NCI-H460 (cell line): ENCODE measurements at regions not wholly inside any gene's neighbourhood (a gene's known extent, or its start where the extent isn't known, plus 50 kb on each side); places are given as distances from the start of the nearest gene placed in this dataset.
"Not testable (repeated sequence)": the region's sequence is repeated elsewhere in the genome, so short reads cannot be mapped to it uniquely, and the experiment has no call there.

Source experiments
- DNase-seq: peaks from one replicate; pipeline ENCODE4 v3.0.0-alpha.2; 2016; ENCODE audit warnings: low read depth; ENCODE audit errors: extremely low read depth

- no peak for DNase-seq
Measured at GRCh38 chr3:197408177-197408957, 110.0 kb upstream of the DLG1 start.

DNA sequence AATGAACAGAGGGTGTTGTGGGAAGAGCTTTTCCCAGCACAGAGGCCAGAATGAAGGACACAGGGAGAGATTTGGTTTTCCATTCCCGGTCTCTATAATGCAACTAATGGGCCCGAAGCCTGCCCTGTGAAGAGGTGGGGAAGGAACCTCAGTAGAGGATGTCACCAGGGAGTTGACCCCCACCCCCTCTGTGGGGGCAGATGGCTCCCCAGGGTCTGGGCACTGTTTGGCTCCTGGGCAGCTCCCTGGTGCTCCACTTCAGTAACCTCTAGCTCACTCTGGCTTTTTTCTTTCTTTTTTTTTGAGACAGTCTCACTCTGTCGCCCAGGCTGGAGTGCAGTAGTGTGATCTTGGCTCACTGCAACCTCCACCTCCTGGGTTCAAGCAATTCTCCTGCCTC is 109.1 kb upstream of the DLG1 start:
- no peak for DNase-seq

DNA sequence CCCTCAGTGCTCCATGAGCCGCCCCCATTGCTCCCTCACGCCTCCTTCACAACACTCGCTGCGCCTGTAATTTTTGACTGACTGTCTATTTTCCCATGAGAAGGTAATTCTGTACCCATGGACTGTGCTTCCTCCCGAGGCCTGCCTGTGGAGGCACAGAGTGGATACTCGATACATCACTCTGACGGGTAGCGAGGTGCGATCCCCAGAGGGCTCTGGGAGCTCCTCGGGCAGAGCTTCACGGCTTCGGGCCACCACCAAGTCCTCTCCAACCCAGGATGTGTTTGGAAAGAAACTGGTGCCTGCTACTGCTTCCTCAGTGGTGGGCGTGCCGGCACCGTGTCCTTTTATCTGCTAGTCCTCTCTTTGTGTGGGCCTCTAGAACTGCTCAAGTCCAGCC is 108.6 kb upstream of the DLG1 start:
- no peak for DNase-seq

- no peak for DNase-seq
Measured at GRCh38 chr3:197406266-197406665, 107.9 kb upstream of the DLG1 start.

DNA sequence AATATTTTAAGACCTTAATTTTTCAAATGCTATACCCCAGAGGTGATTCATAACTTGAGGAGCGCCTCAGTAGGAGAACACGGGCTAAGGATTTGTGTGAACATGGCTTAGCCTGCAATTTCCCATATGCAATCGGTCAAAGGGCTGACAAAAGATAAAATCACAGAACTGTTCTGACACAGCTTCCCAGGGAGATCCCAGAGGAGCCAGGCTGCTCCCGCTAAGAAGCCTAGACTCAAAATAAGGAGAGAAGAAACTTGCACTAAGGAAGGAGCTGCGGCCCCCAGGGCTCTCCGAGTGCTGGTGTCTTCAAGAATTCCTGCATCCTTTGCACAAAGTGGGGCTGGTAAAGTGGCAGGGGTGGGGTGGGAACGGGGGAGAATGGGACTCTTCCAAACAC is 106.3 kb upstream of the DLG1 start:
- DNase-seq = no peak

DNA sequence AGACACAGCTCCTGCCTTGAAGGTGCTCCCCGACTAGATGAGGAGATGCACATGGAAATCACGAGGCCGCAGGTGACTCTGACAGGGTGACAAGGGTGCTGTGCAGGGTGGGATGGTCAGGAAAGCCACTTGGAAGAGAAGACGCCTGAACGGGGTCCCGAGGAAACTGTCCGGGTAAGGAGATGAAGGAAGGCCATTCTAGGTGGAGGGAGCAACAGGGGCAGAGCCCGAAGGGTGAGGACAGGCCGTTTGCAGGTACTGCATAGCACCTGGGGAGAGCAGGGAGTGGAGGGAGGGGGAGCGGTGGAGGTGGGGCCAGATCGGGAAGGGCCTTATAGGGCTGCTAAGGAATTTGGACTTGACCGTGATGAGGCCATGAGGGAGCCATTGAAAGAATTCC is 105.6 kb upstream of the DLG1 start:
- no peak for DNase-seq

DNA sequence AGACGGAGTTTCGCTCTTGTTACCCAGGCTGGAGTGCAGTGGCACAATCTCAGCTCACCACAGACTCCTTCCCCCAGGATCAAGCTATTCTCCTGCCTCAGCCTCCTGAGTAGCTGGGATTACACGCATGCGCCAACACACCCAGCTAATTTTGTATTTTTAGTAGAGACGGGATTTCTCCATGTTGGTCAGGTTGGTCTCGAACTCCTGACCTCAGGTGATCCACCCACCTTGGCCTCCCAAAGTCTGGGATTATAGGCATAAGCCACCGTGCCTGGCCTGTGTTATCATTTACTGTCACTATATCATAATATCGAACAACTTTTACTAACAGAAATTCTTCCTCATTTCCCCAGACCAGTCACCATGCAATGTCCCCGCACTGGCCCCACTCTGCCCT is 104.0 kb upstream of the DLG1 start:
- DNase-seq = not testable (repeated sequence)

GRCh38 chr3:197399486-197399885 is 101.1 kb upstream of the DLG1 start:
- no peak for DNase-seq

- DNase-seq = no peak
Measured at GRCh38 chr3:197398286-197398878, 100.0 kb upstream of the DLG1 start.

- no peak for DNase-seq
Measured at GRCh38 chr3:197397838-197398237, 99.4 kb upstream of the DLG1 start.

DNA sequence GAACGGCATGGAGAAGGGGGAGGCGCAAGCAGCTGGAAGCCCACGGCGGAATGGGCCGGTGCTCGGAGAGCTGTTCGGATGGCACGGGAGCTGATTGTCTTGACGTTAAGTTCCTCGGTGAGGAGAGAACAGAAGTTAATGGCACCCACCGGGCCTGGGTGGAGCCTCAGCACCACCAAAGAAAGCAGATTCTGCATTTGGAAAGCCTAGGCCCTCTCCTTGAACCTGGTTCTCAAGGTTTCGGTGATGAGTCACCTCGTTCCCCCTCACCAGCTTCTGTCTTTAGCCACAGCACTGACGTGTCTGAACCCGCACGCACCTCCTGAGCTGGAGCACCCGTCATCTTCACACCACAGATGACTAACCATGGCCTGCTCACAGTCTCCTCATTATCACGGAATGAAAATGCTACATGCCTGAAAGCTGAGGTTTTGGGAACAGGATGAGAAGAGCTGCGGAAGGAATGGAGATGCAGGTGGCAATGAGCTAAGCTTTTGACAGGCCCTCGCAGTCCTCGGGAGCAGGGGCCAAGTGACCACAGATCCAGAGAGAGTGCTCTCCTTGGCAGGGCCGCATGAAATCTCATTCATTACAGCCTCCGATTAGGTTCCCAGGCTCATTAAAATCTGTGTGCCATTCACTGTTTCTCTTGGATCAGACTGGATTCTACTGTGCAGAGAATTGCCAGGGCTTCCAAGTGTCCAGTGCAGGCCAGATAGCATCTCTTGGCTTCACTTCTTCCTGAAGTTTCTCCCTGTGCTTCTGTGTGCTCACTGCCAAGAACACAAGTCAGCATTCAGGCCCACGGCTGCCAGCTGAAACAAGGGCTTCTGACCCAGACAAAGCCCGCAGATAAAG is 96.3 kb upstream of the DLG1 start:
- no peak for DNase-seq

DNA sequence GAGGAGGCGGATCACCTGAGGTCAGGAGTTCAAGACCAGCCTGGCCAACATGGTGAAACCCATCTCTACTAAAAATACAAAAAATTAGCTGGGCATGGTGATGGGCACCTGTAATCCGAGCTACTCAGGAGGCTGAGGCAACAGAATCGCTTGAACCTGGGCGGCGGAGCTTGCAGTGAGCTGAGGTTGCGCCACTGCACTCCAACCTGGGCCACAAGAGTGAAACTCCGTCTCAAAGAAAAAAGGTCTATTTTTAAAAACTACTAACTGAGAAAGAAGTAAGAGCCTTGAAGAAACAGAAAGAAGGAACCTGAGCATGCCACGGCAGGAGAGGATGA is 95.7 kb upstream of the DLG1 start:
- DNase-seq = not testable (repeated sequence)

GRCh38 chr3:197393711-197394110 is 95.3 kb upstream of the DLG1 start:
- no peak for DNase-seq

- DNase-seq = no peak
Measured at GRCh38 chr3:197392961-197393360, 94.5 kb upstream of the DLG1 start.

GRCh38 chr3:197381371-197381770 is 83.0 kb upstream of the DLG1 start:
- DNase-seq = no peak

- DNase-seq = no peak
Measured at GRCh38 chr3:197380786-197381185, 82.4 kb upstream of the DLG1 start.

DNA sequence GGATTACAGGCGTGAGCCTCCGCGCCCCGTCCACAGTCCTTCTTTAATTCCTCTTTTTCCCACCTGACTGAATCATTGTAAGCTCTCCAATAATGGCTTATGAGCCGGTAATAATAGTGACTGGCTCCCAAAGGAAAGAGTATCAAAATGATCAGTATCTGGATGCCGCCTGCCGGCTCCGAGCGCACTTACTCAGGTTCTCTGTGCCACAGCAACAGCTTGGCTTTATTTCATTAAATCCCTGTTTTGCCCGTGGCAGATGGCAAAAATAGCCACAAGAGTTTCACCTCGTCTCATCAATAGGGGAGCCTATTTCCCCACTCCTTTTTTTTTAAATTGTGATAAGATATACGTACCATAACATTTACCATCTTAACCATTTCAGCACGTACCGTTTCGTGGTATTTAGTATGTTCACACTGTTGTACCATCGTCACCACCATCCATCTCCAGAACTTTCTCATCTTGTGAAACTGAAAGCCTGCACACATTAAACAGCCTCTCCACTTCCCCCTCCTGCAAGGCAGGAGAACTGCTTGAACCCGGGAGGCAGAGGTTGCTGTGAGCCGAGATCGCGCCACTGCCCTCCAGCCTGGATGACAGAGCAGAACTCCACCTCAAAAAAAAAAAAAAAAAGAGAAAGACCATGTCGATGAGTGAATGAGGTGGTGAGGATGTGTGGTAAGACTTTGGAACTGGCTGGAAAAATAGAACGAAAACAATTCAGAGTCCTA is 80.7 kb upstream of the DLG1 start:
- no peak for DNase-seq

DNA sequence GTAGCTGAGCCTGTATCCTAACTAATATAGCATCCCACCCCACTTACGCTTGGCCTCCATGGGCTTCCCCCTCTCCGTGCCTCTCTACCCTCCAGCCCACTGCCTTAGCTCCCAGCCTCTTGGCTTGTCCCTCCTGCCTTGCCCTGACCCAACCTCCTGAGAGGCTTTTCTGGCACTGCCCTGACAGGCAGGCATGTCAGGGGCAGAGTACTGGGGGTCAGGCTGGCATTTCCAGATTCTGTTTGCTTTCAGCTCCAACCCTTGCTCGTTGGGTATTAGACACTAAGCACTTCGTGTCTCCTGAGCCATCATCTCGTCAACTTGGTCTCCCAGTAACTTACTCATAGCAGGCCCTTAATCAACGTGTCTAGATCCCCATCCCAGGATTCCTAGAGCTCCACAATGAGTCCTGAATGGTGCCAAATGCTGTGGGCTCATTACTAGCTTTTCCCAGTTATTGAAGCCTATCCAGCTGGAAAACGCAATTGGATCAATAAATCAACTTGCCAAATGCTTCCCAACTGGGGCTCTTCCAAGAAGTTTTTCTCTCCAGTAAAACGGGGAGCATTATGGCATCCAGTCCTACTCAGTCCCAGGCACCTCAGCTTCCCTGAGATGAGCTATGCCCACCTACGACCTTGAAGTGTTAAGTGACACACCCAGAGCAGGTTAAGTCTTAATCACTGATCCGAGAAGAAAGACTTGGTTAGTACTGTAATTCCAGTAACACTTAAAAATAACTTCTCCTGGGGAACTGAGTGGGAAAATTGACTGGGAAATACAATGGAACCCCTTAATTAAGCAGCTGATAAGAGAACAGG is 78.5 kb upstream of the DLG1 start:
- DNase-seq = no peak

DNA sequence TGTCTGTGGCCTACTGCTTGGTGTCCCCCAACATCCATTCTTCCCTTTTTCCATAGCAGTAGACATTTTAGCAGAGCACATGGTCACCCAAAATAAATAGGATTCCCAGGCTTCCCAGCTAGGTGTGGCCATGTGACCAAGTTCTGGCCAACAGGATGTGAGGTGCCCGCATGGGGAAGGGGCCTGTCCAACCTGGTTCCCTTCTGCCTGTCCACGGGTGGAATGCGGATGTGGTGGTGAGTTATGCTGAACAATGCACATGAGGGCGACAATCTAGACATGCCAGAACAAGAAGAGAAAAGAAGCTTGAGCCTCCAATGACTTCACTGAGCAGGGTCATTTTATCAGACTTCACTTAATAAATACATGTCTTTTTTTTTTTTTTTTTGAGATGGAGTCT is 77.6 kb upstream of the DLG1 start:
- DNase-seq = no peak

- DNase-seq = no peak
Measured at GRCh38 chr3:197375001-197375441, 76.6 kb upstream of the DLG1 start.
